HCT116 (cell line): ENCODE measurements at regions not wholly inside any gene's neighbourhood (a gene's known extent, or its start where the extent isn't known, plus 50 kb on each side); places are given as distances from the start of the nearest gene placed in this dataset.

ENCODE experiments used
- ATAC-seq: fragments of 200-7000 bp; cut with Tn5 transposase; 2 replicates; pipeline ENCODE4 v1.9.1; 2020; ENCODE audit warnings: mild to moderate bottlenecking, moderate library complexity
- BruUV-seq: library from RNA; stranded (reverse); fragments of 400-500 nt; replicated peaks from 2 replicates; lab custom pipeline; 2021; lab: Mats Ljungman, UMichigan
- CTCF ChIA-PET: fragments of 300-600 bp; sonication (Branson Sonifier 250); formaldehyde crosslinking; loops from one replicate; lab custom pipeline; 2021; ENCODE audit warnings: antibody characterized with exemption; lab: Charles Lee
- POLR2A ChIA-PET: fragments of 300-600, 350-600 bp; sonication (Branson Sonifier 250); formaldehyde crosslinking; loops from one replicate; lab custom pipeline; 2021; ENCODE audit warnings: antibody characterized with exemption; lab: Charles Lee
- RAD21 ChIA-PET, 2 experiments: fragments of 300-600 bp; sonication (Branson Sonifier 250); formaldehyde crosslinking; loops; one replicate each; lab custom pipeline; 2023; ENCODE audit warnings: low total read pairs in 2 of 2; ENCODE audit not compliant: uncharacterized antibody in 2 of 2, unreplicated experiment in 2 of 2, low non-redundant PET in 1 of 2; lab: Charles Lee
- DNase-seq: peaks from one replicate; pipeline ENCODE4 v3.0.0-alpha.2; 2010; ENCODE audit warnings: low read depth, low spot score
- H2AFZ ChIP-seq: fragments of 200-600 bp; shearing (Covaris generic), sonication (generic); 2 replicates; pipeline ENCODE4 v1.6.1; 2017; ENCODE audit warnings: low read depth, mixed run types, mixed read lengths, antibody characterized with exemption, low read length; ENCODE audit not compliant: poor library complexity, severe bottlenecking
- H3K27ac ChIP-seq: 2 replicates; pipeline ENCODE4 v1.5.1; 2012; ENCODE audit warnings: low read depth, low read length
- H3K27me3 ChIP-seq: fragments of 200-600 bp; sonication (generic); 2 replicates; pipeline ENCODE4 v1.6.1; 2016; ENCODE audit warnings: mixed run types, low read length, mixed read lengths; ENCODE audit not compliant: insufficient read depth
- H3K36me3 ChIP-seq, 2 experiments: fragments of 200-500 bp in 1 of 2; fragments of 200-600 bp in 1 of 2; sonication (Bioruptor generic) in 1 of 2; sonication (generic) in 1 of 2; 2 replicates each; pipeline versions ENCODE4 v1.5.1 to v1.6.1; 2014 to 2016; ENCODE audit warnings: low read length in 2 of 2, inconsistent platforms in 1 of 2, mixed read lengths in 1 of 2, mixed run types in 1 of 2; ENCODE audit not compliant: insufficient read depth in 2 of 2, control insufficient read depth in 1 of 2
- H3K4me1 ChIP-seq, 2 experiments: fragments of 200-600 bp in 1 of 2; sonication (generic) in 1 of 2; 2 replicates each; pipeline versions ENCODE4 v1.5.1 to v1.6.1; 2012 to 2017; ENCODE audit warnings: low read length in 2 of 2, inconsistent platforms in 1 of 2, mild to moderate bottlenecking in 1 of 2, mixed read lengths in 1 of 2, mixed run types in 1 of 2, moderate library complexity in 1 of 2; ENCODE audit not compliant: insufficient read depth in 2 of 2, control insufficient read depth in 1 of 2
- H3K4me2 ChIP-seq: fragments of 200-600 bp; sonication (generic); 2 replicates; pipeline ENCODE4 v1.6.1; 2017; ENCODE audit warnings: mixed run types, low read length, mixed read lengths
- H3K4me3 ChIP-seq, 2 experiments: fragments of 200-600 bp in 1 of 2; sonication (generic) in 1 of 2; replicated peaks in 1 of 2; 2 replicates each; pipeline ENCODE4 v1.5.1; 2011 to 2016; ENCODE audit warnings: low read length in 2 of 2, control low read depth in 1 of 2, low read depth in 1 of 2, mild to moderate bottlenecking in 1 of 2, mixed read lengths in 1 of 2, mixed run types in 1 of 2
- H3K79me2 ChIP-seq: fragments of 200-600 bp; sonication (generic); 2 replicates; pipeline ENCODE4 v1.6.1; 2017; ENCODE audit warnings: mild to moderate bottlenecking, mixed run types, low read length, moderate library complexity, mixed read lengths; ENCODE audit not compliant: insufficient read depth
- H3K9ac ChIP-seq: fragments of 200-600 bp; sonication (generic); 2 replicates; pipeline ENCODE4 v1.6.1; 2016; ENCODE audit warnings: low read length, mixed read lengths
- H3K9me2 ChIP-seq: fragments of 200-600 bp; sonication (generic), shearing (Covaris generic); 2 replicates; pipeline ENCODE4 v1.6.1; 2017; ENCODE audit warnings: mixed run types, mild to moderate bottlenecking, moderate library complexity; ENCODE audit not compliant: insufficient read depth
- H3K9me3 ChIP-seq, 2 experiments: fragments of 200-500 bp in 1 of 2; fragments of 200-600 bp in 1 of 2; sonication (Bioruptor generic) in 1 of 2; sonication (generic) in 1 of 2; 2 replicates each; pipeline ENCODE4 v1.6.1; 2014 to 2017; ENCODE audit warnings: low read length in 2 of 2, mixed read lengths in 2 of 2, inconsistent platforms in 1 of 2, low read depth in 1 of 2, mild to moderate bottlenecking in 1 of 2, mixed run types in 1 of 2, moderate library complexity in 1 of 2; ENCODE audit not compliant: control insufficient read depth in 1 of 2, insufficient read depth in 1 of 2
- H4K20me1 ChIP-seq: fragments of 200-600 bp; sonication (generic), shearing (Covaris generic); 2 replicates; pipeline ENCODE4 v1.6.1; 2017; ENCODE audit warnings: mixed run types, mild to moderate bottlenecking, moderate library complexity; ENCODE audit not compliant: insufficient read depth
- CBX3 ChIP-seq: IDR thresholded peaks from 2 replicates; pipeline ENCODE4 v1.6.1; 2012; ENCODE audit warnings: low read depth
- CEBPB ChIP-seq: IDR thresholded peaks from 2 replicates; pipeline ENCODE4 v1.6.1; 2012; ENCODE audit warnings: low read depth
- ELF1 ChIP-seq: IDR thresholded peaks from 2 replicates; pipeline ENCODE4 v1.6.1; 2012; ENCODE audit warnings: low read depth, borderline replicate concordance
- EZH2phosphoT487 ChIP-seq: fragments of 200-600 bp; IDR thresholded peaks from 2 replicates; pipeline ENCODE4 v1.6.1; 2018; ENCODE audit warnings: antibody characterized with exemption, borderline replicate concordance
- POLR2A ChIP-seq: IDR thresholded peaks from 2 replicates; pipeline ENCODE4 v1.7.0; 2011; ENCODE audit warnings: borderline replicate concordance; ENCODE audit not compliant: insufficient read depth, insufficient read length; ENCODE audit errors: extremely low read depth
- SIN3A ChIP-seq: IDR thresholded peaks from 2 replicates; pipeline ENCODE4 v1.6.1; 2012; ENCODE audit warnings: low read depth
- SP1 ChIP-seq: IDR thresholded peaks from 2 replicates; pipeline ENCODE4 v1.6.1; 2012; ENCODE audit warnings: low read depth
- SRF ChIP-seq: IDR thresholded peaks from 2 replicates; pipeline ENCODE4 v1.6.1; 2012; ENCODE audit warnings: low read depth
- TCF7L2 ChIP-seq: IDR thresholded peaks from 2 replicates; pipeline ENCODE4 v1.7.0; 2011; ENCODE audit warnings: borderline replicate concordance, inconsistent platforms; ENCODE audit not compliant: insufficient read depth, insufficient read length; ENCODE audit errors: extremely low read depth
- YY1 ChIP-seq: IDR thresholded peaks from 2 replicates; pipeline ENCODE4 v1.6.1; 2011; ENCODE audit warnings: low read length, low read depth, moderate library complexity, mild to moderate bottlenecking; ENCODE audit not compliant: insufficient replicate concordance; ENCODE audit errors: extremely low read depth
- intact Hi-C: fragments of 100-400 bp; cut with micrococcal nuclease; formaldehyde crosslinking; loops from 2 replicates; pipeline ENCODE4 v1.10.0; 2022
- TF ChIP-seq, protein P1 (sequence below): IDR thresholded peaks from 2 replicates; pipeline ENCODE4 v1.6.1; 2012

DNA sequence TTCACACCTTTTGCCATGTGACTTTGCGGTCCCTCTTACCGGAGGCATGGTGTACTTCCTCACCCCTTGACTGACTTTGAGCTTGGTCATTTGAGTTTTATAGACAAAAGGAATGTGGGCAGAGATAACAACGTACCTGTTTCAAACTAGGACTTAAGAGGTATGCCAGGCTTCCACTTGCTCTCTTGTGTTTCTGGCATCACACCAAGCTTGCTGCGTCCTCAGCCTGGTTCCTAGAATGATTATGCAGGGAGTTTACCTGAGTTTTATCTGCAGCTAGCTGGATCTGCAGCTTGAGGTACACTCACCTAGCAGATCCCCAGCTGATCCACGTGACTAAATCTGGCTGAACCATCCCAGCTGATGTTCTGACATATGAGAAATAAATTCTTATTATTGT lies 66.2 kb downstream of the PLK2 start:
- ChIA-PET POLR2A (no interaction called here), CTCF (no interaction called here), RAD21 (no interaction called here)
- DNase-seq (no peak), ATAC-seq (no peak)
- H3K4me2 ChIP-seq = no peak overlapping the region
- no TSS peak for BruUV-seq
- intact Hi-C loops = no loop called here
- H3K79me2 ChIP-seq = no peaks in the 10 kb centered on the region
- no peaks in the 10 kb centered on the region for H3K36me3 ChIP-seq
- H3K9me2 ChIP-seq = no peaks in the 10 kb centered on the region
- no peaks in the 10 kb centered on the region for H3K9me3 ChIP-seq
- H2AFZ ChIP-seq = no peak overlapping the region
- no peak overlapping the region for H3K27ac ChIP-seq
- no peaks in the 10 kb centered on the region for H3K27me3 ChIP-seq
- 0 out of 4 replicates have a peak, but pooled peaks cover 0 to 3% of the 10 kb centered on the region in 2 experiments for H3K4me1 ChIP-seq
- no peak overlapping the region for H3K4me3 ChIP-seq
- H4K20me1 ChIP-seq = no peaks in the 10 kb centered on the region
- TF ChIP-seq CEBPB = no peak
- no peak for TF ChIP-seq TCF7L2
- TF ChIP-seq SRF = no peak
- no peak for TF ChIP-seq SP1
- TF ChIP-seq YY1 = no peak
- no peak for TF ChIP-seq EZH2phosphoT487
- TF ChIP-seq POLR2A = no peak
- no peak for TF ChIP-seq CBX3
- TF ChIP-seq, protein P1, sequence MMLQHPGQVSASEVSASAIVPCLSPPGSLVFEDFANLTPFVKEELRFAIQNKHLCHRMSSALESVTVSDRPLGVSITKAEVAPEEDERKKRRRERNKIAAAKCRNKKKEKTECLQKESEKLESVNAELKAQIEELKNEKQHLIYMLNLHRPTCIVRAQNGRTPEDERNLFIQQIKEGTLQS = no peak
- no peak for TF ChIP-seq SIN3A
- H3K9ac ChIP-seq = no peak overlapping the region

DNA sequence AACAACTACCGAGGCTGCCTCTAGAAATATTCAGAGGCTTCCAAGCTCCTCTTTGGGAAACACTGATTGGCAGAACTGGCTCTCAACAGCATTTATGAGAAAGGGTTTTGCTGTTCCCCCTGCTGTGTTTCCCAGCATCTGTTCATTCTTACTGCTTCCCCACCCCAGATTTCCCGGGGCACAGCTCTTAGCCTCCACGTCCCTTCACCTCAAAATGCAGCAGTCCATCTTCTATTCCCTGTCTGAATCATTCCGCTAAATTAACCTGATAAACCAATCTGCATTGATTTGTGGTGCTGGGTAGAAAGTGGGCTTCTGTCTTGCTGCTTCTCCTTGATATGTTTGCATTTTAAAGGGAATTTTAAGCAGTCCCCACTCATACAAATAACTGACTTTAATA lies 67.4 kb downstream of the PLK2 start:
- CTCF ChIA-PET = no interaction called here
- POLR2A ChIA-PET = no interaction called here
- no peaks in the 10 kb centered on the region for H3K36me3 ChIP-seq
- intact Hi-C loops = no loop called here
- no peak overlapping the region for H3K9ac ChIP-seq
- no peaks in the 10 kb centered on the region for H3K27me3 ChIP-seq
- H3K4me3 ChIP-seq = no peak overlapping the region
- ATAC-seq = no peak
- no TSS peak for BruUV-seq
- no peak for TF ChIP-seq POLR2A
- TF ChIP-seq SP1 = no peak
- TF ChIP-seq ELF1 = no peak
- H3K9me2 ChIP-seq = no peaks in the 10 kb centered on the region
- no peaks in the 10 kb centered on the region for H4K20me1 ChIP-seq
- no peak for DNase-seq
- H3K27ac ChIP-seq = no peak overlapping the region
- no peak overlapping the region for H2AFZ ChIP-seq
- H3K9me3 ChIP-seq = no peaks in the 10 kb centered on the region
- no peaks in the 10 kb centered on the region for H3K79me2 ChIP-seq
- no peak overlapping the region for H3K4me2 ChIP-seq
- H3K4me1 ChIP-seq = 0 out of 4 replicates have a peak, but pooled peaks cover 0 to 3% of the 10 kb centered on the region in 2 experiments
- RAD21 ChIA-PET = no interaction called here
